ENCODE measurements at regions not wholly inside any gene's neighbourhood (a gene's known extent, or its start where the extent isn't known, plus 50 kb on each side); places are given as distances from the start of the nearest gene placed in this dataset.

GRCh38 chr20:6421321-6422248 lies 298.8 kb upstream of the FERMT1 start:
- TF ChIP-seq CTCF (IDR thresholded peaks at IDR 0.05) (no peak), MAFK (IDR thresholded peaks at IDR 0.05; ENCODE audit: partially characterized antibody) (no peak), SMC3 (IDR thresholded peaks at IDR 0.05) (no peak), KDM1A (IDR thresholded peaks at IDR 0.05; ENCODE audit: low read depth) (no peak), RAD21 (conservative IDR thresholded peaks at IDR 0.05 in 1 of 2, IDR thresholded peaks at IDR 0.05 in 1 of 2) (no peak), USF2 (IDR thresholded peaks at IDR 0.05) (no peak), POLR2A (IDR thresholded peaks at IDR 0.05; ENCODE audit: low read length) (no peak), HDAC2 (IDR thresholded peaks at IDR 0.05) (no peak), PBX3 (IDR thresholded peaks at IDR 0.05) (no peak), JUN (IDR thresholded peaks at IDR 0.05) (no peak)

Measured in A549 (cell line).